ENCODE measurements at regions not wholly inside any gene's neighbourhood (a gene's known extent, or its start where the extent isn't known, plus 50 kb on each side); places are given as distances from the start of the nearest gene placed in this dataset.
"Not testable (repeated sequence)": the region's sequence is repeated elsewhere in the genome, so short reads cannot be mapped to it uniquely, and the experiment has no call there.

DNA sequence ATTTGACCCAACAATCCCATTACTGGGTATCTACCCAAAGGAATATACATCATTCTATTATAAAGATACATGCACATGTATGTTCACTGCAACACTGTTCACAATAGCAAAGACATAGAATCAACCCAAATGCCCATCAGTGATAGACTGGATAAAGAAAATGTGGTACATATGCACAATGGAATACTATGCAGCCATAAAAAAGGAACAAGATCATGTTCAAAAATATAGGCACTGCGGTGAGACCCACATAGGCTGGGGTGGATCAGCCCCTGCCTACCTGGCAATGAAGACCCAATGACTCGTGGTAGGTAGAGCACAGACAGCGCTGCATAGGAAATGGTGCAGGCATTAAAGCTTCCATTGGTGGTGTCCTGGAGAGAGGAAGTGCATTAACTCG, 88.6 kb upstream of the NFIL3 start:
- H3K27me3 ChIP-seq (ENCODE audit: control insufficient read depth, insufficient read depth, low read length); H3K36me3 ChIP-seq (ENCODE audit: control insufficient read depth, insufficient read depth, low read length); H3K4me1 ChIP-seq (ENCODE audit: control insufficient read depth, insufficient read depth, low read length); intact Hi-C loops (cut with micrococcal nuclease; ENCODE audit: unreplicated experiment); BruUV-seq (replicated peaks); in situ Hi-C loops (cut with HindIII; ENCODE audit: low pct_unique_long_range_greater_than_20kb, low sequenced_read_pairs); H3K27ac ChIP-seq (ENCODE audit: low read length); ATAC-seq; H3K4me3 ChIP-seq (ENCODE audit: low read depth in 2 of 2, low read length in 2 of 2); CTCF ChIA-PET; POLR2A ChIA-PET; H3K9me3 ChIP-seq (ENCODE audit: control insufficient read depth, insufficient read depth, low read depth, low read length); DNase-seq (ENCODE audit: low read depth, low spot score): not testable (repeated sequence)

DNA sequence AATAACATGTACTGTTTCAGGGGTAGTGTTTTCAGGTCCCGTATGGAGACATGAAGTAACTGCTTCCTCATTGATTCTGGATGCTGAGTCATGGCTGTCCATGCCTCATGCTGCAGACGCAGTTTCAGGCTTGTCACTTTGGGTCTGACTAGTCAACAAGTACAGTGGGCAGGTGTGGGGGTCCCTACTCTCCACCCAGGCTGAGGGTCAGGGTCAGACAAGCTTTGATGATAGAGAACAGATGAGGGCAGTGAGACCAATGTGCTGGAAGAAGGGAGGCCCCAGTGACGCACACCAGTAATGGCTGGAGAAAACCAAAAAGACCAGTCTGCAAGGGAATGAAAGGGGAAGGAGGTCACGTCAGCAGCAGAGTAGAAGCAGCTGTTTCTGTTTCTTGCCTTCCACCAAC, 80.0 kb upstream of the NFIL3 start:
- intact Hi-C loops (cut with micrococcal nuclease; ENCODE audit: unreplicated experiment), result no loop called here
- in situ Hi-C loops (cut with HindIII; ENCODE audit: low pct_unique_long_range_greater_than_20kb, low sequenced_read_pairs), result no loop called here
- BruUV-seq (replicated peaks), result no TSS peak
- Histone ChIP-seq H3K4me3 (ENCODE audit: low read depth in 2 of 2, low read length in 2 of 2) (no peak overlapping the region), H3K27me3 (ENCODE audit: control insufficient read depth, insufficient read depth, low read length) (no peaks in the 10 kb centered on the region), H3K36me3 (ENCODE audit: control insufficient read depth, insufficient read depth, low read length) (no peaks in the 10 kb centered on the region), H3K4me1 (ENCODE audit: control insufficient read depth, insufficient read depth, low read length) (no peaks in the 10 kb centered on the region), H3K9me3 (ENCODE audit: control insufficient read depth, insufficient read depth, low read depth, low read length) (no peaks in the 10 kb centered on the region), H3K27ac (ENCODE audit: low read length) (no peak overlapping the region)
- ATAC-seq (no peak), DNase-seq (ENCODE audit: low read depth, low spot score) (no peak)
- TF ChIP-seq, protein P1, sequence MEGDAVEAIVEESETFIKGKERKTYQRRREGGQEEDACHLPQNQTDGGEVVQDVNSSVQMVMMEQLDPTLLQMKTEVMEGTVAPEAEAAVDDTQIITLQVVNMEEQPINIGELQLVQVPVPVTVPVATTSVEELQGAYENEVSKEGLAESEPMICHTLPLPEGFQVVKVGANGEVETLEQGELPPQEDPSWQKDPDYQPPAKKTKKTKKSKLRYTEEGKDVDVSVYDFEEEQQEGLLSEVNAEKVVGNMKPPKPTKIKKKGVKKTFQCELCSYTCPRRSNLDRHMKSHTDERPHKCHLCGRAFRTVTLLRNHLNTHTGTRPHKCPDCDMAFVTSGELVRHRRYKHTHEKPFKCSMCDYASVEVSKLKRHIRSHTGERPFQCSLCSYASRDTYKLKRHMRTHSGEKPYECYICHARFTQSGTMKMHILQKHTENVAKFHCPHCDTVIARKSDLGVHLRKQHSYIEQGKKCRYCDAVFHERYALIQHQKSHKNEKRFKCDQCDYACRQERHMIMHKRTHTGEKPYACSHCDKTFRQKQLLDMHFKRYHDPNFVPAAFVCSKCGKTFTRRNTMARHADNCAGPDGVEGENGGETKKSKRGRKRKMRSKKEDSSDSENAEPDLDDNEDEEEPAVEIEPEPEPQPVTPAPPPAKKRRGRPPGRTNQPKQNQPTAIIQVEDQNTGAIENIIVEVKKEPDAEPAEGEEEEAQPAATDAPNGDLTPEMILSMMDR (IDR thresholded peaks at IDR 0.05), result no peak
- TF ChIP-seq POLR2AphosphoS5 (IDR thresholded peaks at IDR 0.05; ENCODE audit: low read depth, low read length) (no peak), TCF7L2 (IDR thresholded peaks at IDR 0.05; ENCODE audit: low read depth, low read length) (no peak), SIN3A (IDR thresholded peaks at IDR 0.05; ENCODE audit: borderline replicate concordance, insufficient read depth, low read depth, low read length) (no peak)
- TF ChIP-seq, protein P2, sequence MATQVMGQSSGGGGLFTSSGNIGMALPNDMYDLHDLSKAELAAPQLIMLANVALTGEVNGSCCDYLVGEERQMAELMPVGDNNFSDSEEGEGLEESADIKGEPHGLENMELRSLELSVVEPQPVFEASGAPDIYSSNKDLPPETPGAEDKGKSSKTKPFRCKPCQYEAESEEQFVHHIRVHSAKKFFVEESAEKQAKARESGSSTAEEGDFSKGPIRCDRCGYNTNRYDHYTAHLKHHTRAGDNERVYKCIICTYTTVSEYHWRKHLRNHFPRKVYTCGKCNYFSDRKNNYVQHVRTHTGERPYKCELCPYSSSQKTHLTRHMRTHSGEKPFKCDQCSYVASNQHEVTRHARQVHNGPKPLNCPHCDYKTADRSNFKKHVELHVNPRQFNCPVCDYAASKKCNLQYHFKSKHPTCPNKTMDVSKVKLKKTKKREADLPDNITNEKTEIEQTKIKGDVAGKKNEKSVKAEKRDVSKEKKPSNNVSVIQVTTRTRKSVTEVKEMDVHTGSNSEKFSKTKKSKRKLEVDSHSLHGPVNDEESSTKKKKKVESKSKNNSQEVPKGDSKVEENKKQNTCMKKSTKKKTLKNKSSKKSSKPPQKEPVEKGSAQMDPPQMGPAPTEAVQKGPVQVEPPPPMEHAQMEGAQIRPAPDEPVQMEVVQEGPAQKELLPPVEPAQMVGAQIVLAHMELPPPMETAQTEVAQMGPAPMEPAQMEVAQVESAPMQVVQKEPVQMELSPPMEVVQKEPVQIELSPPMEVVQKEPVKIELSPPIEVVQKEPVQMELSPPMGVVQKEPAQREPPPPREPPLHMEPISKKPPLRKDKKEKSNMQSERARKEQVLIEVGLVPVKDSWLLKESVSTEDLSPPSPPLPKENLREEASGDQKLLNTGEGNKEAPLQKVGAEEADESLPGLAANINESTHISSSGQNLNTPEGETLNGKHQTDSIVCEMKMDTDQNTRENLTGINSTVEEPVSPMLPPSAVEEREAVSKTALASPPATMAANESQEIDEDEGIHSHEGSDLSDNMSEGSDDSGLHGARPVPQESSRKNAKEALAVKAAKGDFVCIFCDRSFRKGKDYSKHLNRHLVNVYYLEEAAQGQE (IDR thresholded peaks at IDR 0.05; ENCODE audit: insufficient read depth in 1 of 2, low read depth in 2 of 2, low read length in 1 of 2), result no peak
- CTCF ChIA-PET, result no interaction called here
- POLR2A ChIA-PET, result interaction anchor here (0.7 kb wide), 1 partner anchor 15 kb away, joined by 3 read pairs; no protein-coding TSS in a partner anchor

DNA sequence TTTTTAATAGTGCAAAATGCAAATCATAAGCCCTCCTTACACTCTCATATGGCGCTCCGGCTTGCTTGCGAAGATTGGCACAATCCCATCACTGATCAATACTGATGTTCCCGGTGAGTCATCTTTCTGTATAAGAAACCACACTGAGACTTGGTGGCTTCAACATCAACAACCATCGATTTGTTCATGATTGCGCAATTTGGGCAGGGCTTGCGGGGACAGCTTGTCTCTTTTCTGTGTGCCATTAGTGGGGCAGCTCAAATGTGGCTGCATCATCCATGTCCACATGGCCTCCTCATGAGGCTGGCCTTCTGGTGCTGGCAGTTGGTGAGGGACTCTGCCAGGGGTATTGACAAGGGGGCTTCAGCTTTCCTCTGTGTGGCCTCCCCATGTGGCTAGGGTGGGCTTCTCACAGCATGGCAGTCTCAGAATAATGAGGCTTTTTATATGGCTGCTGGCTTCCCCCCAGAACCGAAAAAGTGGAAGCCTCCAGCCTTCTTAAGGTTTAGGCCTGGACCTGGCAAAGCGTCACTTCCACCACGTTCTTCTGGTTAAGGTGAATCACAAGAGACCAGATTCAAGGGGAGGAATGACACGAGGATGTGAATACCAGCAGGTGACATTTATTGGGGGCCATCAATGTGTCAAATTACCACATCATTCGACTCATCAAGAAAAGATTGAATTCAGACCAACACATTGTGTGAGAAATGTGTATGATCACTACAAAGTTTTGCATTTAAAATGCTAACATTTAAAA, 79.5 kb upstream of the NFIL3 start:
- no peaks in the 10 kb centered on the region for H3K27me3 ChIP-seq (ENCODE audit: control insufficient read depth, insufficient read depth, low read length)
- intact Hi-C loops (cut with micrococcal nuclease; ENCODE audit: unreplicated experiment), result no loop called here
- DNase-seq (ENCODE audit: low read depth, low spot score), result no peak
- no peak overlapping the region for H3K4me3 ChIP-seq (ENCODE audit: low read depth in 2 of 2, low read length in 2 of 2)
- in situ Hi-C loops (cut with HindIII; ENCODE audit: low pct_unique_long_range_greater_than_20kb, low sequenced_read_pairs), result no loop called here
- H3K36me3 ChIP-seq (ENCODE audit: control insufficient read depth, insufficient read depth, low read length), result no peaks in the 10 kb centered on the region
- H3K27ac ChIP-seq (ENCODE audit: low read length), result no peak overlapping the region
- H3K4me1 ChIP-seq (ENCODE audit: control insufficient read depth, insufficient read depth, low read length), result no peaks in the 10 kb centered on the region
- no peak for ATAC-seq
- no TSS peak for BruUV-seq (replicated peaks)
- ChIA-PET POLR2A (no interaction called here), CTCF (no interaction called here)
- TF ChIP-seq TCF7L2 (IDR thresholded peaks at IDR 0.05; ENCODE audit: low read depth, low read length) (no peak), SIN3A (IDR thresholded peaks at IDR 0.05; ENCODE audit: borderline replicate concordance, insufficient read depth, low read depth, low read length) (no peak), POLR2AphosphoS5 (IDR thresholded peaks at IDR 0.05; ENCODE audit: low read depth, low read length) (no peak)
- TF ChIP-seq, protein P1 (IDR thresholded peaks at IDR 0.05), result no peak
- TF ChIP-seq, protein P2 (IDR thresholded peaks at IDR 0.05; ENCODE audit: insufficient read depth in 1 of 2, low read depth in 2 of 2, low read length in 1 of 2), result no peak
- H3K9me3 ChIP-seq (ENCODE audit: control insufficient read depth, insufficient read depth, low read depth, low read length), result no peaks in the 10 kb centered on the region

All from Panc1 (cell line).